ENCODE measurements at regions not wholly inside any gene's neighbourhood (a gene's known extent, or its start where the extent isn't known, plus 50 kb on each side); places are given as distances from the start of the nearest gene placed in this dataset.
"Not testable (repeated sequence)": the region's sequence is repeated elsewhere in the genome, so short reads cannot be mapped to it uniquely, and the experiment has no call there.

- DNase-seq (ENCODE audit: low read depth): no peak
Observed at GRCh38 chr1:29621826-29622435, 385.6 kb downstream of the PTPRU start.

- no peak for DNase-seq (ENCODE audit: low read depth)
Observed at GRCh38 chr1:29620631-29621030, 384.3 kb downstream of the PTPRU start.

GRCh38 chr1:29607236-29607635 is 370.9 kb downstream of the PTPRU start:
- DNase-seq (ENCODE audit: low read depth): no peak

GRCh38 chr1:29604796-29605195 is 368.5 kb downstream of the PTPRU start:
- DNase-seq (ENCODE audit: low read depth): not testable (repeated sequence)

GRCh38 chr1:29603622-29604021 is 367.3 kb downstream of the PTPRU start:
- DNase-seq (ENCODE audit: low read depth): no peak

- no peak for DNase-seq (ENCODE audit: low read depth)
Observed at GRCh38 chr1:29602203-29602602, 365.9 kb downstream of the PTPRU start.

GRCh38 chr1:29601021-29601420 is 364.7 kb downstream of the PTPRU start:
- no peak for DNase-seq (ENCODE audit: low read depth)

- DNase-seq (ENCODE audit: low read depth): no peak
Observed at GRCh38 chr1:29599826-29600225, 363.5 kb downstream of the PTPRU start.

GRCh38 chr1:29599071-29599470 is 362.7 kb downstream of the PTPRU start:
- no peak for DNase-seq (ENCODE audit: low read depth)

GRCh38 chr1:29597861-29598260 is 361.5 kb downstream of the PTPRU start:
- DNase-seq (ENCODE audit: low read depth): no peak

- no peak for DNase-seq (ENCODE audit: low read depth)
Observed at GRCh38 chr1:29593601-29594382, 357.5 kb downstream of the PTPRU start.

GRCh38 chr1:29592731-29593130 is 356.4 kb downstream of the PTPRU start:
- DNase-seq (ENCODE audit: low read depth): no peak

- no peak for DNase-seq (ENCODE audit: low read depth)
Observed at GRCh38 chr1:29592261-29592615, 355.9 kb downstream of the PTPRU start.

GRCh38 chr1:29591601-29592260 is 355.4 kb downstream of the PTPRU start:
- DNase-seq (ENCODE audit: low read depth): no peak

- DNase-seq (ENCODE audit: low read depth): no peak
Observed at GRCh38 chr1:29590583-29591565, 354.6 kb downstream of the PTPRU start.

- DNase-seq (ENCODE audit: low read depth): not testable (repeated sequence)
Observed at GRCh38 chr1:29589716-29590115, 353.4 kb downstream of the PTPRU start.

GRCh38 chr1:29586991-29587745 is 350.8 kb downstream of the PTPRU start:
- DNase-seq (ENCODE audit: low read depth): no peak

GRCh38 chr1:29586215-29586614 is 349.9 kb downstream of the PTPRU start:
- DNase-seq (ENCODE audit: low read depth): no peak

- no peak for DNase-seq (ENCODE audit: low read depth)
Observed at GRCh38 chr1:29585656-29586055, 349.3 kb downstream of the PTPRU start.

- no peak for DNase-seq (ENCODE audit: low read depth)
Observed at GRCh38 chr1:29585201-29585600, 348.9 kb downstream of the PTPRU start.

GRCh38 chr1:29584776-29585175 is 348.5 kb downstream of the PTPRU start:
- no peak for DNase-seq (ENCODE audit: low read depth)
